HG02610 (cell line): ENCODE measurements at regions not wholly inside any gene's neighbourhood (a gene's known extent, or its start where the extent isn't known, plus 50 kb on each side); places are given as distances from the start of the nearest gene placed in this dataset.

Source experiments
- ATAC-seq: cut with Tn5 transposase; IDR thresholded peaks from one replicate; pipeline ENCODE4 v1.9.1; 2021; ENCODE audit warnings: mild to moderate bottlenecking, moderate library complexity; ENCODE audit not compliant: unreplicated experiment

DNA sequence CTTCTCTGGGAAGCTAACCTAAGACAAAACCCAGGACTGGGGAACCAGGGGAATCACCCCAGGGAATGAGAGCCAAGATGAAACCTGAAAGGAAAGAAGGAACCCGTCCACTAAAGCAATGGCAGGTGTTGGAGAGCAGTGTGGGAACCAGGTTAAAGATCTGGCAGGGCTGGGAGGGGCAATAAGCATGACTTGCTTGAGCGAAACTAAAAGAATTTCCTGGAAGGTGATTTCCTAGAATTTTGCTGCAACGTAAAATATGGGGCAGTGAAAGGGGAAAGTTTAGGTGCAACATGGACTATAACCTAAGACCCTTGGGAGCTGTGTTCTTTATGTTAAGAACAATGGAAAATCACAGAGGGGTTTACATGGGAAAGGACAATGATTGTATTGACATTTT is 126.2 kb upstream of the SSTR4 start:
- no peak for ATAC-seq

DNA sequence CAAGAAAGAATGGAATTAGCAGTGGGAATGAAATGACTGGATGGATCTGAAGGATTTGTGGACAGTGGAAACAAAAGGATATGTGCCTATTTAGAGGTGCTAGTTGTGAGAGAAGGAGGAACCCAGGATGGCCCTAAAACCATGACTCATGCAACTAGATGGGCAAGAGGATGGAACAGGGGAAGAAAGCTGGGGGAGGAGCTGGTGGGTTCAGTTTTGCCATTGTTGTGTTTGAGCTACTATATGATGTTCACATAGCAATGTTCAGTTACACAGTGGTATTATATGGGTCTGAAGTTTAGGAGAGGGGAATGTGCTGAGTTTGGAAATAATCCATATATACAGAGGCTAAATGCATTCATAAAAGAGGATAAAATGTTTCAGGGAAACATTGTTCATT is 125.7 kb upstream of the SSTR4 start:
- ATAC-seq: no peak

DNA sequence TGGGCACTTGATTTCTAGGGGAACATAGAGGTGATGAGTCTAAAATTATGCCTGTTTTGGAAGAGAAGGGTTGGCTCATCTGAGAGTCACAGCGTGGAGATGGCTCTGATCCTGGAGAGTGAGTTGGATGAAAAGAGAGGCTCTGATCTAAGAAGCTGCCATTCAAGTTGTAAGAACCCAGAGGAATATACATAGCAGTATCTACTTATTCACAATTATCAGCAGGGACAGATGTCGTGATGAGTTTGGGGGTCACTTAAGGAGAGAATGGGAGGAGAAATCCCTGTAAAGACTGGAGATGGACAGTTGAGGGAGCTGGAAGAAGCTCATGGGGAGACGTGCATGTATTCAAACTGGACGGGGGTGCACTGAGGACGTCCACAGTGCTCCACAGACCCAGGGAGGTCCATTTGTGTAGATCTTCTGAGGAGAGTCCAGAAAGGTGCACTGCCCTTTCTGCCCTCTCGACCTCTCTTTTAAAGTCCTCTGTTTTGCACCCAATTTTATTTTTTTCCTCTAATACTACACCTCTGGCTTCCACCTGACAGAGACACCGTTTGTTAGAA is 124.7 kb upstream of the SSTR4 start:
- ATAC-seq: no peak

GRCh38 chr20:22914291-22914690 is 120.8 kb upstream of the SSTR4 start:
- ATAC-seq: no peak

- no peak for ATAC-seq
Measured at GRCh38 chr20:22915512-22915911, 119.6 kb upstream of the SSTR4 start.

DNA sequence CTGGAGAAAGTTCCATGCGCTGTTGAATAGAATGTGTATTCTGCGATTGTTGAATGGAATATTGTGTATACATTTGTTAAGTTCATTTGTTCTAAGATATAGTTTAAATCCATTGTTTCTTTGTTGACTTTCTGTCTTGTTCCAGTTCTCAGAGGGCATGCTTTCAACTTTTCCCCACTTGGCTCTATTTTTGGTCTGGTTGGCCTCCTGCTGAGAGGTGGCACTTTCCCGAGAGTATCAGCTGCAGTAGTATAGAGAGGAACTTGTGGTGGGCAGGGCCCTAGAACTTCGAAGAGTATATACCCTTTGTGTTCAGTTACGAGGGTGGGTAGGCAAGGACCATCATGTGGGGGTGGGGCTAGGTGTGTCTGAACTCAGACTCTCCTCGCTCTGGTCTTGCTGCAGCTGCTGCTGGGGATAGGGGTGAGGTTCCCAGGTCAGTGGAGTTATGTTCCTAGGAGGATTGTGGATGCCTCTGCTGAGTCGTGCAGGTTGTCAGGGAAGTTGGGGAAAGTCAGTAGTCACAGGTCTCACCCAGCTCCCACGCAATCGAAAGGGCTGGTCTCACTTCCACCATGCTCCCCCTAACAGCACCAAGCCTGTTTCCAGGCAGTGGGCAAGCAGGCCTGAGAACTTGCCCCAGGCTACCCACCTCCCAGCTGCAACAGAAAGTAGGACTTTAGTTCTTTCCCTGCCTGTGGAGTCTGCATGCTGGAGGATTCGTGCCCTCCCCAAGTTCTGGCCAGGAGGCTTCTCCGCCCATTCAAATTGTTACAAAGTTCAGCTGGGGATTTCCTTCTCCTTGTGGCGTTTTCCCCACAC is 118.9 kb upstream of the SSTR4 start:
- ATAC-seq: no peak

DNA sequence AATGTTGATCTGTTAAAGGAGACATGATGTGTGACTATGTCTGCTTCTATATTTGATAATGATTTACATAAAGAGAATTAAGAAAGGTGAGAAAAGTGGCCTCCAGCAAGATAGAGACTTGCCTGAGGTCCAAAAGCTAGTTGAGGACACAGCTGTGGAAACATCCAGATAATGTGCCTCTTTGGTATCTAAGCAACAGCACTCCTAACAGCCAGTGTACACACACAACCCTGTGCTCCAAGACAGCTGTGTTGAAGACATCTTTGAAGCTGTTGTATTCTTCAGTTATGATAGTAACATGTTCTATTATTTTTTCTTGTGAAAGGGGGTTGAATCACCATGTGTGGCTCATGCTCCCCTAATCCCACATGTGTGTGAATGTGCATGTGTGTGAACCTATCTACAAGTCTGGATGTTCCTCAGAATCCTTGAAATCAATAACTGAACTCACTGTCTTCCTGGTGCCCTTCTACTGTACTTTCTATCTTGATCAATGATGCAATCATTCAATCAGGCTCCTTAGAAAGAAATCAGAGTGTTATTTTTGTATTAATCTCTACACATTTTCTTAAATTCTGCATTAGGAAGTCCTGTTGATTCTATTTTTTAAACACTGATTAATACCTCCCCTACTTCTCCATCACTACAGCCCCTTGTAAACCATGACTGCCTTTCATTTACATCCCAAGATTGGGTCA is 116.7 kb upstream of the SSTR4 start:
- no peak for ATAC-seq

- no peak for ATAC-seq
Measured at GRCh38 chr20:22920898-22921297, 114.2 kb upstream of the SSTR4 start.

- ATAC-seq: no peak
Measured at GRCh38 chr20:22921595-22922421, 113.3 kb upstream of the SSTR4 start.

- no peak for ATAC-seq
Measured at GRCh38 chr20:22922987-22923386, 112.1 kb upstream of the SSTR4 start.

- ATAC-seq: no peak
Measured at GRCh38 chr20:22924046-22924737, 110.9 kb upstream of the SSTR4 start.

- ATAC-seq: no peak
Measured at GRCh38 chr20:22924949-22925612, 110.0 kb upstream of the SSTR4 start.

- ATAC-seq: no peak
Measured at GRCh38 chr20:22925613-22925983, 109.5 kb upstream of the SSTR4 start.

GRCh38 chr20:22927537-22927936 is 107.6 kb upstream of the SSTR4 start:
- ATAC-seq: no peak

GRCh38 chr20:22928679-22929078 is 106.4 kb upstream of the SSTR4 start:
- ATAC-seq: no peak

GRCh38 chr20:22929661-22930060 is 105.5 kb upstream of the SSTR4 start:
- ATAC-seq: no peak

DNA sequence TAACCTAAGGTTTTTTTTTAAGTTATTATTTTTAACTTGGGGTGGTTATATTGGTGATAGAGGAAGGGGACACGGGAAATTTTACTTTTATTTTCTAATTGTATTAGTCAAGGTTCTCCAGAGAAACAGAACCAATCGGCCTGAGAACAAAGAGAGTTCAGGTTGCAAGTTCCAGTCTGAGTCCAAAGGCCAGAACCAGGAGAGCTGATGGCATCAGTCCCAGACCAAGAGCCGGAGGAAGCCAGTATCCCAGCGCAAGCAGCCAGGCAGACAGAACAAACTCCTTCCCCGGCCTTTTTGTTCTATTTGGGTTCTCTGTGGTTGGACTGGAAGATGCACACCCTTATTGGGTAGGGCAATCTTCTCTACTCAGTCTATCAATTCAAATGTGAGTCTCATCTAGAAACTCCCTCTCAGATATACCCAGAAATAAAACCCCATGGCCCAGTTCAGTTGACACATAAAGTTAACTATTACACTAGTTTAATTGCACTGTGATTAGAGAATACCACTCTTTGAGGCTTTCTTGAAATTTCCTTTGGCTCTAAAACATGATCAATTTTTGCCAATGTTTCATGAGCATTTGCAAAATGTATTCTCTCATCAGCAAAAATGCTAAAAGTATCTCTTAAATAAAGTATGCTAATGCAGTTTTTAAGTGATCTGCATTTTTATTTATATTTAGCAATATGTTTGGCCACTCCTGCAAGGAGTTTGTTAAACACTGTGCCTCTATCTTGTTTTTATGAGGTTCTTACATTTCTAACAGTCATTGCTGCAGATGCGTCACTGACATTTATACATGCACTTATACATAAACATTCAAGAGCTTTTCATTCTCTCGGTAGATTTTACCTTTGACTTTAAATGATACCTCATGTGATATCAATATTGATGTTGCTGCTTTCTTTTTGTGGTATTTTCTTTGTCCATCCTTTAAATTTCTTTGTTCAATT is 103.2 kb upstream of the SSTR4 start:
- no peak for ATAC-seq

GRCh38 chr20:22939181-22939580 is 95.9 kb upstream of the SSTR4 start:
- no peak for ATAC-seq

DNA sequence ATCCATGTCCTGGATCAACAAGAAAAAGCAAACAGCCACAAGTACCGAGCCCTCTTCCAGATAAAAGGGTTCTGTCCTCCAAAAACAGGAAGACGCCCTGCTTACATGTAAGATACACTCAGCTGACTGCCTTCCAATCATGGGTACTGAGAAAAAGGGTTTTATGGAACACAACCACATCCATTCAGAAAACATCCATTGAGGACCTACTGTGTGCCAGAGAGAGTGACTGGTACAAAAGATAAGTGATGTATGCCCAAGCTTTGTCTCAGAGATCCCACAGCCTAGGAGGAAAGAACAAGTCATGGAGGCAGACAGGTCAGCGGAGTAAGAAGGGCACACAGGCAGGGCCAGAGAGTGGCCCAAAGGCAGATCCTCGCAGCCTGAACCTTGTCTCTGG is 94.8 kb upstream of the SSTR4 start:
- no peak for ATAC-seq
